IPS-NIHi7 (cell line): ENCODE measurements at regions not wholly inside any gene's neighbourhood (a gene's known extent, or its start where the extent isn't known, plus 50 kb on each side); places are given as distances from the start of the nearest gene placed in this dataset.
"Not testable (repeated sequence)": the region's sequence is repeated elsewhere in the genome, so short reads cannot be mapped to it uniquely, and the experiment has no call there.

Source experiments
- DNase-seq: peaks from one replicate; pipeline ENCODE4 v3.0.0; 2012; ENCODE audit warnings: mixed read lengths; ENCODE audit errors: extremely low spot score

DNA sequence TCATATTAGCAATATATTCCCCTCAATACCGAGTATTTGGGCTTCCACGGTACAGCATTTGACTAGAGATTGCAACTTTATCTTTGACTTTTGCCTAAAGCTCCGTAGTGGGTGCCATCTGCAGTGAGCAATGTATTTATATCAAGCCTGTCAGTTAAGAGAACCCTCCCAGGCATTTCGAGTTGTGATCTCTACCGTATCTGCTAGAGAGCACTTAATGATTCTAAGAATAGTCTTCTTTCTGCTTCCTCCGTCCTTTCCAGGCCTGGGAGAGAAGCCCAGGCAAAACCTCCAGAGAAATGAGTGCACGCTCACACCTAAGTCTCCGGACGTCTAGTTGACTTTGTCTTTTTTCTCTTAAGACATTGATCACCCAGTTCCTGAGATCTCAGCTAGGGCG lies 210.6 kb downstream of the KLF6 start:
- DNase-seq: no peak

DNA sequence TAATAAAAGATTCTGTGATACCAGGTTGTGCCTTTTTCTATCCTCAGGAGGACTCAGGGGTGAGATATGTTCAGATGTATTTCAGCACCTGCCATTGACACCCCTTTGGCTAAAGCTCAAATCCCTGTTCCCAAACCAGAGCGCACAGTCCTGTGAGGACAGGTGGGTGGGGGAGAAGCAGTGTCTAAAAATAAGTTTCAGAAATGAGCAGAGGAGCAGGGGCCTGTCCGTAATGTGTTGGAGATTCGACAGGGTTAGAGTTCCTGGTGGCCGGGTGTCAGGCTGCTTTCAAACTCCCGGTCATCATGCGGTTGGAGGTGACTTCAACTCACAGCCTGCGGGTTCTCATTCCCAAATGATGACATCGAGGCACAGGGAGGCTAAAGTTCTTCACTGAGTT lies 211.5 kb downstream of the KLF6 start:
- no peak for DNase-seq

DNA sequence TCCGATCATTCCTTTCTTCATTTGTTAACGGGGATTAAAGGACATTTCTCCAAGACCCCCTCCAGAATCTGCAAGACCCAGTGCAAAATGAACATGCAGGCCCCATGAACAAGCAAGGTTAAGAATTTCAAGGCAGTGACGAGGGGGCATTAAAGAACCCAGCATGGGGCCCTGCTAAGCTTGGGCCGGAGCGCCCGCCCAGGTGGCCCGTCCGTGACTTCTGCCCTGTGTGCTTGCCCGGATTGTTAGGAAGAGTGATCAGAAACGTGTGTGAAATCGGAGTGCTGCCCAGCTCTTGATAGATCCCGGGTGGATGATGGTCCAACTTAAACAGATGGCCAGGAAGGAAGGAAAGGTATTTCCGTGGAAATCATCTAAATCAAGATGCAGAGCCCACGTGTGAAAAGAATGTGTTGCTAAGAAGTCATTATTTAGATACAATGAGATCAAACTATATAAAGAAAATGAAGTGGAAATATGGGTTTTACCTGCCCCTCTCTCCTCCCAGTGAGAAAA lies 213.6 kb downstream of the KLF6 start:
- no peak for DNase-seq

GRCh38 chr10:3570855-3571266 lies 214.1 kb downstream of the KLF6 start:
- DNase-seq: no peak

GRCh38 chr10:3570131-3570729 lies 214.8 kb downstream of the KLF6 start:
- DNase-seq: no peak

- DNase-seq: no peak
These were observed 216.0 kb downstream of the KLF6 start for GRCh38 chr10:3568983-3569382.

GRCh38 chr10:3568392-3568791 lies 216.6 kb downstream of the KLF6 start:
- DNase-seq: no peak

DNA sequence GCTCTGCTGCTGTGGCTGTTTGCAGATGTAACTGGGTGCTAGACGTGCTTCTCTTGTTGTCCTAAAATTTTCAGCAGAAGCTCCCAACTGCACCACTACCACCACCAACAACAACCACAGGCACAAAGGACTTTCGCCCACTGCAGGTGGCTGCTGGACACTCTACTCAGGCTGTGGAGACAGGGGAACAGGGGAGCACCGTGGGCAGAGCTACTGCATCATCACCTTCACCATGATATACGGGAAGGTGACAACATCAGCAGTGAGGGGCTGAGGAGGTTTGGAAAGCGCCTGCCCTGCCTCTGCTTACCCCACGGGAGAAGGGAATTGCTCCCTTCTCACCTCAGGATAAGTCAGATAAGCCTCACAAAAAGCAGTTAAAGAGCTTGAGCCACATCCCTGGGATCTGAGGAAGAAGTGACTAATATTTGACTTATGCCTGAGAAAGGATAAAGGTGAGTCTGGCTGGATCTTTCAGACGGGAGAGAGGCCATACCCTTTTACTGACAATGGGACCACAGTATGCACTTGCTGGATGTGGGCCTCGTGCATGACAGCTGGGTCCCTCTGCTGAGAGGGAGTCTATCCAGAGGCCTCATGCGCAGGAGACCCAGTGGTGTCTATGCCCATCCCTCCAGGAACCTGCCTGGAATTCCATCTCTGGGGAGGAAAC lies 217.6 kb downstream of the KLF6 start:
- no peak for DNase-seq

DNA sequence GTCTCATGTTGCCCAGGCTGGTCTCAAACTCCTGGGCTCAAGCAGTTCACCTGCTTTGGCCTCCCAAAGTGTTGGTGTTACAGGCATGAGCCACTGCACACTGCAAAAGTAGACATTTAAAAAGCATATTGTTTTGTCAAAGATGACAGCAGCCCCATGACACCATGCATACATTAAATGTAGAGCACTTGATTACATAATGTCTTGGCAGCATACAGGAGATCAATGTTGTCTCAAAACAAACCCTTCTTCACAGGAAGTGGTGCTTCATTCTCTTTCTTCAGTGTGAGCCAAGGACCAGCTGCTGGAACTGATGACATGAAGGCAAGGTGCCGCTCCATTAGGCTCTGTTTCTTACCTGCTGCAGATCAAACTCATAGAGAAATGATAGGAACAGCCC lies 218.4 kb downstream of the KLF6 start:
- no peak for DNase-seq

DNA sequence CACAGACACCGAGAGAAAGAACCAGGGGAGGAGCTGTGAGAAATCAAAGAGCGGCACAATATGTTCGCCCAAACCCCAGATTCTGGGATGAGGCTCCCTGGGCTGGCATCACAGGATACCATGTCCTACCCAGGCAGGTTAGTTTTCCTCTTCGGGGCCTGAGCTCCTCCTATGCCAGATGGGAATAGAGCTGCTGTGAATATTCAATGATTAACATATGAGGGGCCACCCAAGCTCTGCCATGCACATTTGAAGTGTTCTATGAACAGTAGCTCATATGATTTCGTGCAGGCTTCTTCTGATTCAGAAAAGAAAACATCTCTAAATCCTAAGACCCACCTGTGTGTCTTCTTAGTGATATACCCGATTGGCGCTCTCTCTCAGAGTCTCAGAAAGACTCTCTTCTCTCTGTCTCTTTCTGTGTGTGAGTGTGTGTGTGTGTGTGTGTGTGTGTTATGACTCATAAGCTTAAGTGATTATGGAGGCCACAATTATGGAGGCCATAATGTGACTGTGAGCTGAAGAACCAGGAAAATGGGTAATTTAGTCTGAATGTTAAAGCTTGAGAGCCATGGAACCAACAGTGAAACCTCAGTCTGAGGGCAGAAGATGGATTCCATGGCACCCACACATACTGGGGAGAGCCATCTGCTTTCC lies 220.5 kb downstream of the KLF6 start:
- no peak for DNase-seq

DNA sequence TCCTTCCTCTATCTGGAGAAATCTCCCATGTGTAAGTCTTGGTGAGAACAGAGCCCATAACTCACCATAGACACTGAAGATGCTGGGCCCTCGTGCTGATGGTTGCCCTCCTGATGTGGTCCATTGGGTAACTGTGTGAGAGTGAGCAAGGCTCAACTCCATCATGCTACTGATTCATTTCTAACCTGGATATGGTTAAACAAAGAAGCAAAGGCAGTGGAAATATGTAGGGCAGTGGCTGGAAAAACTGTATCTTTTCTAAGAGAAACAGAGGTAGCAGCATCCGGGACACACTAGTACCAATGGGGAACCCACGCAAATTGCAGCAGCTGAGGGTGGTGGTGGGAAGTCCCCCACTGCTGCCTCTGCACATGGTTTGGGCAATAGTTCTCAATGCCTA lies 221.7 kb downstream of the KLF6 start:
- no peak for DNase-seq

- DNase-seq: not testable (repeated sequence)
These were observed 224.4 kb downstream of the KLF6 start for GRCh38 chr10:3560628-3561027.

DNA sequence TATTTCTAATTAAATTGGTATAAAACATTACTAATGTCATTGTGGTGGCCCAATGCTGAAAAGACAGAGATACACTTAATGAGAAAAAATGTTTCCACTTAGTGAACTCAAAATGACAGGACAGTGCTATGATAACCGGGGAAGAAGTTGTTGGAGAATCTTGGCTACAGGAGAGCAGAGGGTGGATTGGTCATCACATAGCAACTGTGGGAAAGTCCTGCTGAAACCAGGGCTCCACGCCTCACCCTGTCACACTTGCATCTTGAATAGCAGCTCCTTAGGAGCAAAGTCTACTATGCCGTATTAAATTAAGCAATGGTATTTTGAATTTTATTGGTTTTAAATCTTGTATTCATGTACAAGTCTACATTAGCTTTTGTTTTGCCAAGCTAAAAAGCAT lies 225.5 kb downstream of the KLF6 start:
- DNase-seq: no peak

GRCh38 chr10:3559011-3559410 lies 226.0 kb downstream of the KLF6 start:
- no peak for DNase-seq

GRCh38 chr10:3556191-3557017 lies 228.6 kb downstream of the KLF6 start:
- DNase-seq: not testable (repeated sequence)

- DNase-seq: no peak
These were observed 230.9 kb downstream of the KLF6 start for GRCh38 chr10:3554121-3554522.

DNA sequence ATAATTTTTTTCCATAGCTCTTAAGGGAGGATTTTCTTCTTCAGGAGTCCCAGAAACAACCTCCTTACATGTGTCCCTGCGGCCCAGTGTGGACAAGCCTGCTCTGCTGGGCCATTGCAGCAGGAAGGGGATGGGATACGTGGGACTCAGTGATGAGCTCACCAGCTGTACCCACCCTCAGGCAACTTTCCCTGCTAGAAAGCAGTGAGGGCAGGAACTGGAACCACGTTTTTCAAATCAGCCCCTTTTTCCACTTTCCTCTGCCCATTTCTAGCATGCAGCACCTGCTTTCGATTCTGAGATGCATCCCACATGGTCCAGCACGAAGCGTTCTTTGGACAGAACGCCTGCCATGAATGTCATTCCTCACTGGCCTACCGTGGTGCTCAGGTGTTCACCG lies 232.7 kb downstream of the KLF6 start:
- DNase-seq: no peak

DNA sequence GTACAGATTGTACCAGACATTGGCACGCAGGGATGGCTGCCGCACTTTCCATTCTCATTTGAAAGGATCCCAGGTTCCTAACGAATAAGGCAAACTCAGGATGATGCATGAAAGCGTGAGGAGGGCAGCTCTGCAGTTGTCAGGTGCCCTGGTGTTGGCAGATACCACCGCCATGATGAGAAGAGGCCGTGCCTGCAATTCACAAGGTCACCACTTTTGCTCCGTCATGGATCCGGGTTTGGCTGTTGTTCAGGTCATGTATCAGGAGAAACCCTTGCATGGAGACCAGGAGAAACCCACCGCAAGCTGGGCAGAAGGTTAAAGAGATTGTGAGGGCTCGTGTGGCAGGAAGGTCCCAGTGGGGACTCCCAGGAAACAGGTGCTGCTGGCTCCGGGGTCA lies 233.2 kb downstream of the KLF6 start:
- DNase-seq: no peak

GRCh38 chr10:3549118-3549517 lies 235.9 kb downstream of the KLF6 start:
- DNase-seq: no peak

GRCh38 chr10:3548702-3549101 lies 236.3 kb downstream of the KLF6 start:
- DNase-seq: no peak

DNA sequence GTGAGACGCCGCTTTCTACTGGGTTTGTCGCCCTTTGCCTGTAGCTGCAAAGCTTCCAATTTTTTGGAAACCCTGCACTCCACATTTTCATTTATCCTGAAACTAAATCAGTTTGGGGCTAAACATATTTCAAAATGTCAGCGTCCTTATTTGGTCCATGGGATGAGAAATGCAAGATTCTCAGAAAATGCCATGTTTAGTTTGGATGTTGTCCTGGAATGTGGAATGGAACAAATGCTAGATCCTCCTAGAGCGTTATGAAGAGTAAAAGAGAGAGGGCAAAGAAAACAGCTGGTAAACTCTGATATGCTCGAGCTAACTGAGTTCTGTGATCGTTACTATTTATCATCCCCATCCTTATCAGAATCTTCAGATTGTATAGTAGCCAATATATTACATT lies 236.9 kb downstream of the KLF6 start:
- DNase-seq: no peak

DNA sequence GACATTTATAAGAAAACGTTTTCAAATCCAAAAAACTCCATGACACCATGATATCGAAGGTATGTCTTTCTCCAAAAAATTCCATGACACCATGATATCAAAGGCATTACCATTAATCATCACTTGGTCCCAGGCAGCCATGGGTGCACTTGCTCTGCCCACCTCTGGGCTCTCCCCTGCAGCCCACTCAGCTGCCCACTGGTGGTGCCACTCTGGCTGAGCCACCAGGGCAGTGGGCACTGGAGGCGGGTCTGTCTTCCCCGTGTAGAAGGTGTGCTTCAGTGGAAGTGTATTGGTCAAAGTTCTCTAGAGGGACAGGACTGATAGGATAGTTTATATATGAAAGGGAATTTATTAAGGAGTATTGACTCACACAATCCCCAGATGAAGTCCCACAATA lies 240.4 kb downstream of the KLF6 start:
- no peak for DNase-seq
